ENCODE measurements at regions not wholly inside any gene's neighbourhood (a gene's known extent, or its start where the extent isn't known, plus 50 kb on each side); places are given as distances from the start of the nearest gene placed in this dataset.

DNA sequence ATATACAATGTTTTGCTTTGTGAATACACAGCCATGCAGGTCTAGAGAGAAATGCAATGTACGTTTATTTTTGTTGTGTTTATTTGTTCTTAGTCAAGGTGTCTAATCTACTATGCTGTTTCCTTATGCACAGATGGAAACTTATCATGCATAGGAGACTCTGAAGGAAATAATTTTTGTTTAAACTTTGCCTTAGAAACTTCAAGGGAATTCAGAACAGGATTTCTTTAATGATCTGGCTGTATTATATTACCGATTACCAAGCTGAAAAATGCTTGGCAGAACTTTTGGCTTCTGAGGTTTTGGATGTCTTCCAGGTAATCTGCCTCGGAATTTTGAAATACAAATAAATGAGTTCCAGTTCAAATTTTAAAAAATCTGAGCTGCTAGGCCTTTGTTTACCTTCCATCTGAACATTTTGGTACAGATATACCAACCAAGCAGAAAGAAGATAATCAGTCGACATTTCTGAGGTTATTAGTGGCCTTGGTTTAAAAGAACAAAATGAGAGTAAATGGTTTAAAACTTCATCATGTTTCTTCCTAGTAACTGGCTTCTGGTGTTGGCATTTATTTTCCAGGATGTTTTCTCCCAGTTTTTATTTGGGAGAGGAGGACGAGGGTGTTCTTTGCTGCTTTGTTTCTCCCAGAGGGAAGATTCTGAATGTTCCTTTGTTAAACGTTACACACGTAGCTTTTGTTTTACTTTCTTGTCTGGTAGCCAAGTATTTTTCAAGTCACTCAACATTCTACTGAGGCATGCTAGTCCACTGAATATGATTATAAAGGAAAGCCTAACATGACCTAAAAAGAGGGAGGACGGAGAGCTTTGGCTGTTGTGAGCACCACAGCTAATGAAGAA lies 421.8 kb upstream of the TBL1XR1 start:
- no peaks in the 10 kb centered on the region for H3K36me3 ChIP-seq (ENCODE audit: insufficient read depth, low read length, poor library complexity, severe bottlenecking)
- BruUV-seq (replicated peaks): no TSS peak
- CTCF ChIA-PET: no interaction called here
- peak overlapping the region; percentile 58 for H3K27ac ChIP-seq (ENCODE audit: low read depth, low read length, poor library complexity, severe bottlenecking)
- no peak for TF ChIP-seq EZH2 (IDR thresholded peaks at IDR 0.05; ENCODE audit: borderline replicate concordance, low read depth, low read length, poor library complexity, severe bottlenecking)
- TF ChIP-seq, protein P1, sequence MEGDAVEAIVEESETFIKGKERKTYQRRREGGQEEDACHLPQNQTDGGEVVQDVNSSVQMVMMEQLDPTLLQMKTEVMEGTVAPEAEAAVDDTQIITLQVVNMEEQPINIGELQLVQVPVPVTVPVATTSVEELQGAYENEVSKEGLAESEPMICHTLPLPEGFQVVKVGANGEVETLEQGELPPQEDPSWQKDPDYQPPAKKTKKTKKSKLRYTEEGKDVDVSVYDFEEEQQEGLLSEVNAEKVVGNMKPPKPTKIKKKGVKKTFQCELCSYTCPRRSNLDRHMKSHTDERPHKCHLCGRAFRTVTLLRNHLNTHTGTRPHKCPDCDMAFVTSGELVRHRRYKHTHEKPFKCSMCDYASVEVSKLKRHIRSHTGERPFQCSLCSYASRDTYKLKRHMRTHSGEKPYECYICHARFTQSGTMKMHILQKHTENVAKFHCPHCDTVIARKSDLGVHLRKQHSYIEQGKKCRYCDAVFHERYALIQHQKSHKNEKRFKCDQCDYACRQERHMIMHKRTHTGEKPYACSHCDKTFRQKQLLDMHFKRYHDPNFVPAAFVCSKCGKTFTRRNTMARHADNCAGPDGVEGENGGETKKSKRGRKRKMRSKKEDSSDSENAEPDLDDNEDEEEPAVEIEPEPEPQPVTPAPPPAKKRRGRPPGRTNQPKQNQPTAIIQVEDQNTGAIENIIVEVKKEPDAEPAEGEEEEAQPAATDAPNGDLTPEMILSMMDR (conservative IDR thresholded peaks at IDR 0.05; ENCODE audit: low read depth, low read length): no peak
- no peak overlapping the region for H3K4me3 ChIP-seq (ENCODE audit: low read depth, low read length, poor library complexity, severe bottlenecking)
- POLR2A ChIA-PET (ENCODE audit: low non-redundant PET): no interaction called here
- H3K9me3 ChIP-seq (ENCODE audit: low read depth, low read length, poor library complexity, severe bottlenecking): no peaks in the 10 kb centered on the region
- H3K27me3 ChIP-seq (replicated peaks; ENCODE audit: insufficient read depth, low read depth, low read length, poor library complexity): no peaks in the 10 kb centered on the region
- peaks cover 23% of the 10 kb centered on the region for H3K4me1 ChIP-seq (ENCODE audit: insufficient read depth, low read length, poor library complexity, severe bottlenecking)
- peak; percentile 47 for DNase-seq (ENCODE audit: low spot score)
- intact Hi-C loops (cut with micrococcal nuclease; ENCODE audit: unreplicated experiment): no loop called here

DNA sequence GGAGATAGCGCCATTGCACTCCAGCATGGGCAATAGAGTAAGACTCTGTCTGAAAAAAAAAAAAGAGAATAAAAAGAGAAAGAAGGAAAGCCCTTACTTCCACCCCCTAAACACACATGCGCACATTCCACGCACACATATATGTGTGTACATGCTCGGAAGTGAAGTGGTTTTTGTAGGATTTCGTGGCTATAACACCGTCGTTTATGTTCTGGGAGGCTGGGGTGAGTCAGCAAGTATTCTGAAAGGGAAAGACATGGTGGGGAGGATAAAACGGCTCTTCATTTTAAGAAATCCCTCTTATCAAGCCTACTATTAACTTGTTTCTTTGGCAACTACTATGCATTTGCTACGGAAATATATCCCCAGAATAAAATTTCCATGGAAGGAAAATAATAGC lies 422.8 kb upstream of the TBL1XR1 start:
- no peak overlapping the region for H3K4me3 ChIP-seq (ENCODE audit: low read depth, low read length, poor library complexity, severe bottlenecking)
- BruUV-seq (replicated peaks): no TSS peak
- H3K27me3 ChIP-seq (replicated peaks; ENCODE audit: insufficient read depth, low read depth, low read length, poor library complexity): no peaks in the 10 kb centered on the region
- CTCF ChIA-PET: no interaction called here
- peaks cover 23% of the 10 kb centered on the region for H3K4me1 ChIP-seq (ENCODE audit: insufficient read depth, low read length, poor library complexity, severe bottlenecking)
- TF ChIP-seq EZH2 (IDR thresholded peaks at IDR 0.05; ENCODE audit: borderline replicate concordance, low read depth, low read length, poor library complexity, severe bottlenecking): no peak
- TF ChIP-seq, protein P1 (conservative IDR thresholded peaks at IDR 0.05; ENCODE audit: low read depth, low read length): no peak
- H3K9me3 ChIP-seq (ENCODE audit: low read depth, low read length, poor library complexity, severe bottlenecking): no peaks in the 10 kb centered on the region
- H3K36me3 ChIP-seq (ENCODE audit: insufficient read depth, low read length, poor library complexity, severe bottlenecking): no peaks in the 10 kb centered on the region
- intact Hi-C loops (cut with micrococcal nuclease; ENCODE audit: unreplicated experiment): no loop called here
- POLR2A ChIA-PET (ENCODE audit: low non-redundant PET): no interaction called here
- no peak for DNase-seq (ENCODE audit: low spot score)
- no peak overlapping the region for H3K27ac ChIP-seq (ENCODE audit: low read depth, low read length, poor library complexity, severe bottlenecking)

DNA sequence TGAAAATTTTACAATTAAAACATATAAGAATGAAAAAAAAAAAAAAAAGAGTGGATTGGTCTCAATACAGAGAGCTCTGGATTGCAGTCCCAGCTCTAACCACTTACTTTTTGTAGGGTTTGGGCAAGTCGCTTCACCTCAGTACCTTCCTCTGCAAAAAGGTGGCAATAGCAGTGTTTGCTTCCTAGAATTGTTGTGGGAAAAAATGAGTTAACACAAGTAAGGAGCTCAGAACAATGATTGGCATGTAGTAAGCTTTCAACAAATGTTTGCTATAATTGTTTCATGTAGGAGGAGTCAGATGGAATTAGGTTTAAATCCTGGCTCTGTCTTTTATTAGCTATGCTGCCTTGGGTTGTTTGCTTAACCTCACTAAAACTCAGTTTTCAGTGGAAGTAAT lies 425.2 kb upstream of the TBL1XR1 start:
- BruUV-seq (replicated peaks): no TSS peak
- POLR2A ChIA-PET (ENCODE audit: low non-redundant PET): no interaction called here
- CTCF ChIA-PET: no interaction called here

More for the DNA sequence above, 425.2 kb upstream of the TBL1XR1 start:
- H3K27me3 ChIP-seq (replicated peaks; ENCODE audit: insufficient read depth, low read depth, low read length, poor library complexity): no peaks in the 10 kb centered on the region
- TF ChIP-seq, protein P1 (conservative IDR thresholded peaks at IDR 0.05; ENCODE audit: low read depth, low read length): no peak
- no peak for TF ChIP-seq EZH2 (IDR thresholded peaks at IDR 0.05; ENCODE audit: borderline replicate concordance, low read depth, low read length, poor library complexity, severe bottlenecking)
- H3K4me3 ChIP-seq (ENCODE audit: low read depth, low read length, poor library complexity, severe bottlenecking): no peak overlapping the region
- H3K27ac ChIP-seq (ENCODE audit: low read depth, low read length, poor library complexity, severe bottlenecking): no peak overlapping the region
- DNase-seq (ENCODE audit: low spot score): no peak
- peaks cover 23% of the 10 kb centered on the region for H3K4me1 ChIP-seq (ENCODE audit: insufficient read depth, low read length, poor library complexity, severe bottlenecking)
- H3K9me3 ChIP-seq (ENCODE audit: low read depth, low read length, poor library complexity, severe bottlenecking): no peaks in the 10 kb centered on the region
- no peaks in the 10 kb centered on the region for H3K36me3 ChIP-seq (ENCODE audit: insufficient read depth, low read length, poor library complexity, severe bottlenecking)
- intact Hi-C loops (cut with micrococcal nuclease; ENCODE audit: unreplicated experiment): no loop called here

All from A673 (cell line).